Neural progenitor cell (in vitro differentiated cells): ENCODE measurements at regions not wholly inside any gene's neighbourhood (a gene's known extent, or its start where the extent isn't known, plus 50 kb on each side); places are given as distances from the start of the nearest gene placed in this dataset.

ENCODE experiments used
- DNase-seq: peaks from one replicate; pipeline ENCODE4 v3.0.0-alpha.2; 2016; ENCODE audit warnings: low spot score
- H2AFZ ChIP-seq: fragments of 200-600 bp; sonication (generic); replicated peaks from 2 replicates; pipeline ENCODE4 v1.6.1; 2016; ENCODE audit warnings: antibody characterized with exemption
- H3F3A ChIP-seq: fragments of 200-600 bp; sonication (generic); 2 replicates; pipeline ENCODE4 v1.6.1; 2016; ENCODE audit warnings: antibody characterized with exemption, low read depth
- H3K27ac ChIP-seq: fragments of 200-600 bp; sonication (generic); 2 replicates; pipeline ENCODE4 v1.5.1; 2016; ENCODE audit warnings: mild to moderate bottlenecking
- H3K27me3 ChIP-seq: fragments of 200-600 bp; sonication (generic); 2 replicates; pipeline ENCODE4 v1.6.1; 2016; ENCODE audit warnings: mild to moderate bottlenecking, moderate library complexity
- H3K36me3 ChIP-seq: fragments of 200-600 bp; sonication (generic); 2 replicates; pipeline ENCODE4 v1.5.1; 2016
- H3K4me1 ChIP-seq: fragments of 200-600 bp; sonication (generic); 2 replicates; pipeline ENCODE4 v1.6.1; 2016; ENCODE audit warnings: mixed run types
- H3K4me2 ChIP-seq: fragments of 200-600 bp; sonication (generic); 2 replicates; pipeline ENCODE4 v1.6.1; 2016
- H3K4me3 ChIP-seq: fragments of 200-600 bp; sonication (generic); 2 replicates; pipeline ENCODE4 v1.5.1; 2016
- H3K79me2 ChIP-seq: fragments of 200-600 bp; sonication (generic); 2 replicates; pipeline ENCODE4 v1.6.1; 2016; ENCODE audit warnings: low read depth
- H3K9ac ChIP-seq: fragments of 200-600 bp; sonication (generic); 2 replicates; pipeline ENCODE4 v1.6.1; 2016
- H3K9me3 ChIP-seq: fragments of 200-600 bp; sonication (generic); 2 replicates; pipeline ENCODE4 v1.5.1; 2016; ENCODE audit warnings: low read depth
- H4K20me1 ChIP-seq: fragments of 200-600 bp; sonication (generic); 2 replicates; pipeline ENCODE4 v1.6.1; 2016; ENCODE audit warnings: low read depth
- H3K27ac Mint-ChIP-seq: 3 replicates; pipeline ENCODE4 v1.8.0; 2021; ENCODE audit warnings: mixed read lengths
- H3K27me3 Mint-ChIP-seq: 2 replicates; pipeline ENCODE4 v1.8.0; 2022; ENCODE audit warnings: low read depth, mild to moderate bottlenecking, inconsistent platforms, moderate library complexity, mixed read lengths; ENCODE audit not compliant: insufficient read depth
- H3K36me3 Mint-ChIP-seq: 3 replicates; pipeline ENCODE4 v1.8.0; 2021; ENCODE audit warnings: mixed read lengths
- H3K4me1 Mint-ChIP-seq: 3 replicates; pipeline ENCODE4 v1.8.0; 2021; ENCODE audit warnings: mixed read lengths
- H3K4me3 Mint-ChIP-seq: 3 replicates; pipeline ENCODE4 v1.8.0; 2021; ENCODE audit warnings: mild to moderate bottlenecking, moderate library complexity, mixed read lengths
- H3K9me3 Mint-ChIP-seq: 3 replicates; pipeline ENCODE4 v1.8.0; 2020; ENCODE audit warnings: mixed read lengths
- CTCF ChIP-seq: fragments of 200-600 bp; sonication (generic); IDR thresholded peaks from 2 replicates; pipeline ENCODE4 v1.5.1; 2017; ENCODE audit warnings: antibody characterized with exemption, mild to moderate bottlenecking
- EZH2 ChIP-seq: fragments of 200-600 bp; sonication (generic); IDR thresholded peaks from 2 replicates; pipeline ENCODE4 v1.6.1; 2017; ENCODE audit warnings: antibody characterized with exemption, mild to moderate bottlenecking, moderate library complexity
- EZH2phosphoT487 ChIP-seq: fragments of 200-600 bp; sonication (generic); IDR thresholded peaks from 2 replicates; pipeline ENCODE4 v1.6.1; 2017; ENCODE audit warnings: antibody characterized with exemption

- H4K20me1 ChIP-seq, result no peaks in the 10 kb centered on the region
- H3K9me3 Mint-ChIP-seq, result no peaks in the 10 kb centered on the region
- TF ChIP-seq CTCF (no peak), EZH2 (no peak), EZH2phosphoT487 (no peak)
- H3F3A ChIP-seq, result no peaks in the 10 kb centered on the region
- H3K4me3 ChIP-seq, result no peak overlapping the region
- H3K4me2 ChIP-seq, result no peak overlapping the region
- H3K9ac ChIP-seq, result no peak overlapping the region
- no peaks in the 10 kb centered on the region for H3K4me1 Mint-ChIP-seq
- no peak overlapping the region for H3K27ac ChIP-seq
- no peaks in the 10 kb centered on the region for H3K79me2 ChIP-seq
- H3K9me3 ChIP-seq, result no peaks in the 10 kb centered on the region
- no peaks in the 10 kb centered on the region for H3K27me3 ChIP-seq
- no peaks in the 10 kb centered on the region for H3K36me3 Mint-ChIP-seq
- no peak for DNase-seq
- H3K27ac Mint-ChIP-seq, result no peak overlapping the region
- peaks cover 2% of the 10 kb centered on the region for H3K4me1 ChIP-seq
- peaks cover 7% of the 10 kb centered on the region for H3K27me3 Mint-ChIP-seq
- H3K36me3 ChIP-seq, result no peaks in the 10 kb centered on the region
- no peak overlapping the region for H2AFZ ChIP-seq
- no peak overlapping the region for H3K4me3 Mint-ChIP-seq
Observed at GRCh38 chr6:21524201-21524600, 69.3 kb upstream of the SOX4 start.

GRCh38 chr6:21526974-21527373, 66.6 kb upstream of the SOX4 start:
- H3K4me3 ChIP-seq, result no peak overlapping the region
- no peak overlapping the region for H3K4me3 Mint-ChIP-seq
- no peaks in the 10 kb centered on the region for H4K20me1 ChIP-seq
- H3K27ac Mint-ChIP-seq, result no peak overlapping the region
- no peak overlapping the region for H3K4me2 ChIP-seq
- no peaks in the 10 kb centered on the region for H3K79me2 ChIP-seq
- no peaks in the 10 kb centered on the region for H3K9me3 Mint-ChIP-seq
- peaks cover 3% of the 10 kb centered on the region for H3K4me1 Mint-ChIP-seq
- no peak overlapping the region for H2AFZ ChIP-seq
- no peaks in the 10 kb centered on the region for H3F3A ChIP-seq
- H3K36me3 ChIP-seq, result no peaks in the 10 kb centered on the region
- H3K9me3 ChIP-seq, result no peaks in the 10 kb centered on the region
- H3K27me3 ChIP-seq, result no peaks in the 10 kb centered on the region
- H3K9ac ChIP-seq, result no peak overlapping the region
- H3K36me3 Mint-ChIP-seq, result no peaks in the 10 kb centered on the region
- no peak for DNase-seq
- H3K27ac ChIP-seq, result no peak overlapping the region
- H3K4me1 ChIP-seq, result peaks cover 8% of the 10 kb centered on the region
- TF ChIP-seq EZH2phosphoT487 (no peak), EZH2 (no peak), CTCF (no peak)
- peaks cover 7% of the 10 kb centered on the region for H3K27me3 Mint-ChIP-seq

- no peaks in the 10 kb centered on the region for H3K9me3 Mint-ChIP-seq
- Histone ChIP-seq H3K79me2 (no peaks in the 10 kb centered on the region), H3K36me3 (no peaks in the 10 kb centered on the region), H3K4me1 (peaks cover 8% of the 10 kb centered on the region), H3K9ac (no peak overlapping the region), H3F3A (no peaks in the 10 kb centered on the region), H3K27ac (no peak overlapping the region), H3K9me3 (no peaks in the 10 kb centered on the region), H4K20me1 (no peaks in the 10 kb centered on the region), H2AFZ (no peak overlapping the region), H3K27me3 (no peaks in the 10 kb centered on the region), H3K4me3 (no peak overlapping the region), H3K4me2 (no peak overlapping the region)
- H3K4me1 Mint-ChIP-seq, result peaks cover 3% of the 10 kb centered on the region
- DNase-seq, result no peak
- H3K36me3 Mint-ChIP-seq, result no peaks in the 10 kb centered on the region
- H3K27me3 Mint-ChIP-seq, result peaks cover 7% of the 10 kb centered on the region
- TF ChIP-seq EZH2phosphoT487 (no peak), EZH2 (no peak), CTCF (no peak)
- no peak overlapping the region for H3K27ac Mint-ChIP-seq
- no peak overlapping the region for H3K4me3 Mint-ChIP-seq
Observed at GRCh38 chr6:21527731-21528130, 65.8 kb upstream of the SOX4 start.
